Mesothelial cell of epicardium (in vitro differentiated cells): ENCODE measurements at regions not wholly inside any gene's neighbourhood (a gene's known extent, or its start where the extent isn't known, plus 50 kb on each side); places are given as distances from the start of the nearest gene placed in this dataset.

Experiments used
- DNase-seq, 2 experiments: peaks; one replicate each; pipeline ENCODE4 v3.0.0; 2021; ENCODE audit warnings: low spot score in 2 of 2; ENCODE audit not compliant: unreplicated experiment in 2 of 2
- H3K27ac Mint-ChIP-seq: 2 replicates; pipeline ENCODE4 v1.8.0; 2021; ENCODE audit warnings: mixed read lengths
- H3K27me3 Mint-ChIP-seq: 2 replicates; pipeline ENCODE4 v1.8.0; 2021; ENCODE audit warnings: low read depth, mixed read lengths
- H3K36me3 Mint-ChIP-seq: 2 replicates; pipeline ENCODE4 v1.8.0; 2021; ENCODE audit warnings: mixed read lengths
- H3K4me1 Mint-ChIP-seq: 2 replicates; pipeline ENCODE4 v1.8.0; 2021; ENCODE audit warnings: mixed read lengths
- H3K4me3 Mint-ChIP-seq: 2 replicates; pipeline ENCODE4 v1.8.0; 2021; ENCODE audit warnings: mild to moderate bottlenecking, moderate library complexity, mixed read lengths
- H3K9me3 Mint-ChIP-seq: 2 replicates; pipeline ENCODE4 v1.8.0; 2021; ENCODE audit warnings: mixed read lengths
- CTCF ChIP-seq: fragments of 200-600 bp; sonication (generic); IDR thresholded peaks from one replicate; pipeline ENCODE4 v1.5.0; 2021; ENCODE audit warnings: antibody characterized with exemption; ENCODE audit not compliant: unreplicated experiment

- peaks cover 14% of the 10 kb centered on the region for H3K4me1 Mint-ChIP-seq
- no peak overlapping the region for H3K27ac Mint-ChIP-seq
- H3K9me3 Mint-ChIP-seq, result peaks cover 22% of the 10 kb centered on the region
- H3K27me3 Mint-ChIP-seq, result no peaks in the 10 kb centered on the region
- TF ChIP-seq CTCF, result no peak
- no peaks in the 10 kb centered on the region for H3K36me3 Mint-ChIP-seq
- H3K4me3 Mint-ChIP-seq, result no peak overlapping the region
- DNase-seq, result no peak
Observed at GRCh38 chr9:90988318-90988717, 186.7 kb downstream of the SYK start.

- TF ChIP-seq CTCF, result no peak
- Mint-ChIP-seq H3K36me3 (no peaks in the 10 kb centered on the region), H3K4me1 (peaks cover 2% of the 10 kb centered on the region), H3K9me3 (peaks cover 32% of the 10 kb centered on the region), H3K4me3 (no peak overlapping the region), H3K27ac (no peak overlapping the region), H3K27me3 (no peaks in the 10 kb centered on the region)
- DNase-seq, result no peak
Observed at GRCh38 chr9:90991953-90992352, 190.3 kb downstream of the SYK start.

- H3K27ac Mint-ChIP-seq, result no peak overlapping the region
- peaks cover 23% of the 10 kb centered on the region for H3K9me3 Mint-ChIP-seq
- H3K4me3 Mint-ChIP-seq, result no peak overlapping the region
- DNase-seq, result no peak
- H3K36me3 Mint-ChIP-seq, result no peaks in the 10 kb centered on the region
- no peaks in the 10 kb centered on the region for H3K27me3 Mint-ChIP-seq
- H3K4me1 Mint-ChIP-seq, result peaks cover 9% of the 10 kb centered on the region
- TF ChIP-seq CTCF, result no peak
Observed at GRCh38 chr9:90995516-90995915, 193.9 kb downstream of the SYK start.

GRCh38 chr9:90996154-90997065 is 194.8 kb downstream of the SYK start:
- no peak for TF ChIP-seq CTCF
- Mint-ChIP-seq H3K27me3 (no peaks in the 10 kb centered on the region), H3K36me3 (no peaks in the 10 kb centered on the region), H3K27ac (no peak overlapping the region), H3K4me1 (peaks cover 9% of the 10 kb centered on the region), H3K9me3 (peaks cover 16% of the 10 kb centered on the region), H3K4me3 (no peak overlapping the region)
- DNase-seq, result no peak

GRCh38 chr9:90998573-90998972 is 197.0 kb downstream of the SYK start:
- Mint-ChIP-seq H3K4me3 (no peak overlapping the region), H3K9me3 (peaks cover 18% of the 10 kb centered on the region), H3K27me3 (no peaks in the 10 kb centered on the region), H3K27ac (no peak overlapping the region), H3K36me3 (no peaks in the 10 kb centered on the region), H3K4me1 (peaks cover 9% of the 10 kb centered on the region)
- TF ChIP-seq CTCF, result no peak
- DNase-seq, result no peak
